ENCODE measurements at regions not wholly inside any gene's neighbourhood (a gene's known extent, or its start where the extent isn't known, plus 50 kb on each side); places are given as distances from the start of the nearest gene placed in this dataset.

GRCh38 chrX:10106806-10107205 lies 50.0 kb upstream of the CLCN4 start:
- no peak for DNase-seq
- intact Hi-C loops (cut with DNase I), result no loop called here
